ENCODE measurements at regions not wholly inside any gene's neighbourhood (a gene's known extent, or its start where the extent isn't known, plus 50 kb on each side); places are given as distances from the start of the nearest gene placed in this dataset.

DNA sequence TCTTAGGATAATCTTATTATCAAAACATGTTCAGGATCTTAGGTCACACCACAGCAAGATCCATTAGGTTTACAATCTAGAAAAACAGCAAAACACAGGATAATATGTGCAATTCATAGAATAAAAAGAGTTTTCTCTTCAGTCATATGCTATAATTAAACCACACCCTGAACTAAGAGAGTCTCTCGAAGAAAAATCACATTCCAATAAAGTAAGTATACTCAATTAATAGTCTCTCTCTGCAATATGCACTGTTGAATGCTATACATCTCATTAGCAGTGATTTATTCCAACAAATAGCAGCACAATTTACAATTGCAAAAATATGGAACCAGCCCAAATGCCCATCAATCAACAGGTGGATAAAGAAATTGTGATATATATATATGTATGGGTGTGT lies 383.7 kb downstream of the PPP3CA start:
- TF ChIP-seq, protein P1, sequence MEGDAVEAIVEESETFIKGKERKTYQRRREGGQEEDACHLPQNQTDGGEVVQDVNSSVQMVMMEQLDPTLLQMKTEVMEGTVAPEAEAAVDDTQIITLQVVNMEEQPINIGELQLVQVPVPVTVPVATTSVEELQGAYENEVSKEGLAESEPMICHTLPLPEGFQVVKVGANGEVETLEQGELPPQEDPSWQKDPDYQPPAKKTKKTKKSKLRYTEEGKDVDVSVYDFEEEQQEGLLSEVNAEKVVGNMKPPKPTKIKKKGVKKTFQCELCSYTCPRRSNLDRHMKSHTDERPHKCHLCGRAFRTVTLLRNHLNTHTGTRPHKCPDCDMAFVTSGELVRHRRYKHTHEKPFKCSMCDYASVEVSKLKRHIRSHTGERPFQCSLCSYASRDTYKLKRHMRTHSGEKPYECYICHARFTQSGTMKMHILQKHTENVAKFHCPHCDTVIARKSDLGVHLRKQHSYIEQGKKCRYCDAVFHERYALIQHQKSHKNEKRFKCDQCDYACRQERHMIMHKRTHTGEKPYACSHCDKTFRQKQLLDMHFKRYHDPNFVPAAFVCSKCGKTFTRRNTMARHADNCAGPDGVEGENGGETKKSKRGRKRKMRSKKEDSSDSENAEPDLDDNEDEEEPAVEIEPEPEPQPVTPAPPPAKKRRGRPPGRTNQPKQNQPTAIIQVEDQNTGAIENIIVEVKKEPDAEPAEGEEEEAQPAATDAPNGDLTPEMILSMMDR (IDR thresholded peaks at IDR 0.05; ENCODE audit: insufficient read depth, low read length, poor library complexity, severe bottlenecking) = no peak
- no peak for TF ChIP-seq EZH2phosphoT487 (conservative IDR thresholded peaks at IDR 0.05; ENCODE audit: low read length)

All from SU-DHL-6 (cell line).